HG02763 (cell line): ENCODE measurements at regions not wholly inside any gene's neighbourhood (a gene's known extent, or its start where the extent isn't known, plus 50 kb on each side); places are given as distances from the start of the nearest gene placed in this dataset.

Experiments
- ATAC-seq: cut with Tn5 transposase; IDR thresholded peaks from one replicate; pipeline ENCODE4 v1.9.1; 2021; ENCODE audit warnings: mild to moderate bottlenecking, moderate library complexity; ENCODE audit not compliant: unreplicated experiment

GRCh38 chr22:48346311-48346710, 1481.4 kb downstream of the BRD1 start:
- no peak for ATAC-seq

DNA sequence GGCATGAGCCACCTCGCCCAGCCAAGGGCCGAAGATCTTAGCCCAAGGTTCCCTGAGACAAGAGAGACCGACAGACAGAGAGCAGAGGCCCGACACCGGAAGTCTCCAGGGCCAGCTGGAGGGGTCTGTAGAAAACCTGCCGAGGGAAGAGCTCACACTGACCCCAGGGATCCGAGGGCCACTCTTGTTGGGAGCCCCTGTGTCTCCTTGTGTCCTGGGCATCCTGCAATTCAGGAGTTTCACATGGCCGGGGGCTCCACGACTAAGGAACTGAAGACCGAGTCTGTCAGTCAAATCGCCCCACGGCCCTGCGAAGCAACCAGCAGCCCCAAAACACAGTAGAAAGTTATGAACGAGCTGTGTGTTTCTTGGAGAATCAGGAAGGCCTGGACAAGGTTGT, 1482.0 kb downstream of the BRD1 start:
- ATAC-seq = no peak

GRCh38 chr22:48343461-48343860, 1484.2 kb downstream of the BRD1 start:
- ATAC-seq = no peak

DNA sequence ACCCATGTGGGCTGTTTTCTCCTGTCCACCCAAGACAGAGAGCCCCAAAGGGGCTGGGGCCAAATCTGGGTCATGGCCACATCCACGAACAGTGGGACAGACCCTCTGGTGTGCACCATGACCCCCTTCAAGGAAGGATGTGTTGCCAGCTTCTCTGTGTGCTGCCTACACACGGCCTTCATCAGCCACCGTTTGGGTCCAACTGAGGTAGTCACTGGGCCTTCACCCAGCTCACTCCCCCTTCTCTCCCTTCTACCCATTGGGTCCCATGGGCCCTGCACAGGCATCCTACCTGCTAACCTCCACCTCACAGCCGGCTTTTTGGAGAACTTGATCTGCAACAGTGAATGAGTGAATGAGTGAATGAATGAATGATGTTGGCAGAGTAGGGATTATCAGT, 1484.9 kb downstream of the BRD1 start:
- no peak for ATAC-seq

GRCh38 chr22:48342016-48342415, 1485.7 kb downstream of the BRD1 start:
- no peak for ATAC-seq

- no peak for ATAC-seq
Measured at GRCh38 chr22:48340727-48341709, 1486.7 kb downstream of the BRD1 start.

GRCh38 chr22:48340191-48340590, 1487.5 kb downstream of the BRD1 start:
- ATAC-seq = no peak

DNA sequence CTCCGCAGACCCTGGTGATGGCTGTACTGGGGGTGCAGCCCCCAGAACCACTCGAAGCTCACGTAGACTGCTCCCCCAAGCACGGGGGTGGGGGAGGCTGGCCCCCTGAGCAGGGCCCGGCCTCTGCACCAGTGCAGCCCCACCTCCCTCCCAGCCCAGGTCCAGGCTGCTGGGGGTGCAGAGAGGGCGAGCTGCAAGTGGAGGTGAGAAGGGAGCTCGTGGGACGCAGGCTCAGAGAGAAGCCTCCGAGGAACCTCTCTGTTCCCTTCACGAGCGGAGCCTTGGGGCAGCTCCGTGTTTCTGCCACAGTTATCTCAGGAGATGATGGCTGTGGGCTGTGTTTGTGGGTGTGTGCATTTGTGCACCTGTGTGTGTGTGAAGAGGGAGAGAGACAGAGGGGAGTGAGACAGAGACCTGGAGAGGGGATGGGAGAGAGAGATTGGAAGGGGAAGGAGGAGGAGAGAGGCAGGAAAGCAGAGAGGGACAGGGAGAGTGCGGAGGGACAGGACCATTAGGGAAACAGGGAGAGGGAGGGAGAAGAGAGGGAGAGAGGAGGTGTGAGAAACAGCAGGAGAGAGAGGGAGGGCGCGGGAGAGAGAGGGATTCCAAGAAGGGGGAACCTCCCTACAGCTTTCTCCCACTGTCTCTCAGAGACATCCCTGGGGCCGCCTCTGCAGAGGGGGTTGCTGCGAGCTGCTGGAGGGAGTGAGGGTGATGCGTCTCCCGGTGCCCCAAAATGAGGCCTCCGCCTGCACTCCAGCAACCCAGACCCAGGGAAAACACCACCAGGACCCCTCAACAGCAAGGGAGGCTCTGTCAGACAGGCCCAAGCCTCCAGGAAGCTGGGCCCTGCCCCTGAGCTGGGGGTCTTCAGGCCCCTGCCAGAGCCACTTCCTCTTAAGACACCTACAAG, 1488.6 kb downstream of the BRD1 start:
- ATAC-seq = no peak

DNA sequence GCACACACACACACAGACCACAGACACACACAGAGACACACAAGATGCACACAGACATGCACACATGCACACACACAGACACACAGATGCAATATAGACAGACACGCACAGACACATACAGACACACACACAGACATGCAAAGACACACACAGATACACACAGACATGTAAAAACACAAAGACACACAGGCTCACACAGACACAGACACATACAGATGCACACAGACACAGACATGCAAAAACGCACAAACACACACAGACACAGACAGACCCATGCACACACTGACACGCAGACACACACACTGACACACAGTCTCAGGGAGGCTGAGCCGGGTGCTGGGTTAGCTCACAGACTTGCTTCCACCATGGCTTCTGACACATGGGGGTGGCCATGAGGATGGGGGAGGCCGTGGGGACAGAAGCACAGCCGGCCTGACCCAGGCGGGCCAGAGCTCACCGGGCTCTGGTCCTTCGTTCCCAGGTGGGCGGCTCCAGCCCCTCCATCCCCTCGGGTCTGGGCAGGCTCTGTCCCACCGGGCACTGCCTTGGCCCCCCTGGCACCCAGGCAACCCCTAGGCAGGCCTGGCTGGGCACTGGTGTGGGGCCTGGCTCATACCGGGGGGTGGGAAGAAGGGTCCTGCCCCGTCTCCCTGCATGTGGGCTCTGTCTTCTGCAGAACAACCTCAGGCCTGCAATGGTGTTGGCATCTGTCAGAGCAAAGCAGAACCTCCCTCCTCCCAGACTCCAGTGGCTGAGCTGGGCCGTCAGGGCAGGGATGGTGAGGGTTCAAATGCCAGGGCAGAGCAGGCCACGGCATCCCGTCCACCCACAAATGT, 1489.5 kb downstream of the BRD1 start:
- no peak for ATAC-seq

GRCh38 chr22:48336339-48337060, 1491.2 kb downstream of the BRD1 start:
- no peak for ATAC-seq

- no peak for ATAC-seq
Measured at GRCh38 chr22:48335442-48336139, 1492.1 kb downstream of the BRD1 start.

DNA sequence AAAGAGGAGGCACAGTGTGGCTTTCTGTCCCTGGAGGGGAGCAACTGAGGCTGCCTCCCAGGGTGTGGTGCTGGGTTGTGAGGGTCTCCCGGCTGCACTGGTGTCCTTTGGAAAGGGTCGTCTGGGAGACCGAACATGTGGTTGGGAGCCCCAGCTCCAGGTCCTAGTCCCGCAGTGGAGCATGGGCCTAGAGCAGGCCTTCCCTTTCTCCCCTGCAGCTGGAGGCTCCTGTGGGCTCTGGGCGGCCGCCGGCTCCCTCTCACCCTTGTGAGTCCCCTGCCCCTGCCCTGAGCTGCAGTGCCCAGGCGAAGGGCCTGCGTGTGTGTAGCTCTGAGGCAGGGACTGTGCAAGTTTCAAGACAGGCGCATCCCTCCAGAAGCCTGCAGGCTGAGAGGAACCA, 1492.7 kb downstream of the BRD1 start:
- ATAC-seq = no peak

- ATAC-seq = no peak
Measured at GRCh38 chr22:48333816-48334735, 1493.6 kb downstream of the BRD1 start.

DNA sequence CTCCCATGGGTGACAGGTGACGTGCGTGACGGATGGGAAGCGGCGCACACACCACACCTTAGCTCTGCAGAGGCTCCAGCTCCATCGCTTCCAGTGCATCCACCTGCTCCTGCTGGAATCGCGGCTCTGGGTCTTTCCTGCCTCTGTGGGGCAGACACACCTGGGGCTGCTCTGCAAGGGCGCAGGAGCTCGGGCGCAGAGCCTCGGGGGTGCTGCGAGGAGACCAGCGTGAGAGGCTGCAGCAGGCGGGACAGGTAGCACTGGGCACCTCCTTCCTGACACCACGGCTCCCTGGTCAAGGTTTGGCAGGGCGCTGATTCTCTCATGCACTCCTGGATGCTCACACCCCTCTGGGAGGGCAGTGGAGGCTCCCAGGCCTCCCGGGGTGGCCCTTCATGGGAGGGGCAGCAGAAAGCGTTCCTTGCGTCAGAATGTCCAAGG, 1494.3 kb downstream of the BRD1 start:
- no peak for ATAC-seq

DNA sequence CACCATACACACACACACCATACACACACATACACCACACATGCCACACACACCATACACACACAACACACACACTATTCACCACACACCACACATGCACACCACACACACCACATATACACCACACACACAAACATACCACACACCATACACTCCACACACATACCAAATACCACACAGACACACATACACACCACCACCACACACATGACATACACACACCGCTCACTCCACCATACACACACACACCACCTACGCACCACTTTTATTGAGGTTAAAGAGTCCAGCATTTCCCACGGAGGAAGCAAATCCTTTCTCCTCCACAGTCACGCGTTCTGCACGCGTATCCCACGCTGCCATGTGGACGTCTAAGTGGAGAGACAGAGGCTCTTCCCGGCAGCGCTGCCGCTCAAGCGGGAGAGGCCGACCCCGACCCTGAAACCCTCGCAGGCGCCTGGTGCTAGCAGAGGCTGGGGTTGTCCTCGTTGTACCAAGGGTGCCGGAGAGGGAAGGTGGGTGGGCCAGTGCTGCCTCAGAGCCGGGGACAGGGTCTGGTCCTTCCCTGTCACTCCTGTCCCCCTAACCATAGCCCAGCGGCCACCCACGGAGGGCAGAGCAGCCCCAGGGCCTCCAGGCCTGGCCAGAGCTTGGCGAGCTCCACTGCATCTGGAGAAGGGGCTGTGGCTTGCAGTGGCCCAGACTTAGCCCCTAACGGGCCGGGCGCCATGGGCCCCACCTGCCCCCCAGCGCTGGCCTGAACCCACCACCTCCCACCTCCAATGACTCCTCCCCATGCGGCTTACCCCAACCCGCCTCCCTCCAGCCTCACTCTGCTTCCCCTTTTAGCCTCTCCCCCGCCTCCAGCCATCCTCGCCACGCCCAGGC, 1495.0 kb downstream of the BRD1 start:
- ATAC-seq = no peak

- ATAC-seq = no peak
Measured at GRCh38 chr22:48331691-48332220, 1495.9 kb downstream of the BRD1 start.

DNA sequence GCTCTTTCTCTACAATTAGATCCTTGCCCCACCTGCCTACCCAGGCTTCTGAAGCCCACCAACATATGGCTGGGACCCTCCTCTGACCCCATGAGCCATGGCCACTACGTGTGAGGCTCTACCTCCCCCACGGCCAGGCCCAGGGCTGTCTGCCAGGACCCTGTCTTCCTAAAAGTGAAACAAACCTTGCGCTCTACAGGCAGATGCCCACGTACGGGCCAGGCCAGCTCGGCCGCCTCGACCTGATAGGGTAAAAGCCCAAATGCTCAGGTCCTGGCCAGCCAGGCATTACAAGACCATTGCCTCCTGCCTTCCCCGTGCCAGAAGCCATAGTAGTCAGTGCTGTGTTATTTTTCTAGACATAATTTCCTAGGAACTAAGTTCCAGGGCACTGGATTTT, 1496.4 kb downstream of the BRD1 start:
- no peak for ATAC-seq
